MM.1S (cell line): ENCODE measurements at regions not wholly inside any gene's neighbourhood (a gene's known extent, or its start where the extent isn't known, plus 50 kb on each side); places are given as distances from the start of the nearest gene placed in this dataset.

Experiments
- EZH2 ChIP-seq: fragments of 300-600 bp; sonication (generic); optimal IDR thresholded peaks from 2 replicates; pipeline ENCODE3; 2017; ENCODE audit warnings: low read depth, mild to moderate bottlenecking, antibody characterized with exemption, low read length, mixed read lengths
- EZH2phosphoT487 ChIP-seq: fragments of 300-600 bp; sonication (generic); IDR thresholded peaks from 2 replicates; pipeline ENCODE4 v1.6.1; 2018; ENCODE audit warnings: antibody characterized with exemption, low read length
- TF ChIP-seq, protein P1 (sequence below): fragments of 300-600 bp; sonication (generic); IDR thresholded peaks from 2 replicates; pipeline ENCODE4 v1.5.1; 2016; ENCODE audit warnings: antibody characterized with exemption, low read length, mixed read lengths

DNA sequence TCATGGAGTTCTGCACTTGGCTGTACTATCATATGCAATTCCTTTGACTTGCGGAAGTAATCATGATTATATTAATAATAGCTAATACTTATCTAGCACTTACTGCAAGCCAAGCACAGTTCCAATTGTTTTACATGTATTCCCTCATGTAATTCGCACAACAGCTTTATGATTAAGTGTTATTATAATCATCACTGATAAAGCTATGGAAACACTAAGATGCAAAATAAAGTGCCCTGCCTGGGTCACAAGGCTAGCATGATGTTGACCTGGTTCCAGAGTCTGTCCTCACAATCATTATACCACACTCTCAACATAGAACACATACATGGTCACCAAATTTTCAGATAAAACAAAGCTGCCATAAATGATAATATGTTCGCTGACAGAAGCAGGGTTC lies 234.6 kb downstream of the FMR1NB start:
- TF ChIP-seq, protein P1, sequence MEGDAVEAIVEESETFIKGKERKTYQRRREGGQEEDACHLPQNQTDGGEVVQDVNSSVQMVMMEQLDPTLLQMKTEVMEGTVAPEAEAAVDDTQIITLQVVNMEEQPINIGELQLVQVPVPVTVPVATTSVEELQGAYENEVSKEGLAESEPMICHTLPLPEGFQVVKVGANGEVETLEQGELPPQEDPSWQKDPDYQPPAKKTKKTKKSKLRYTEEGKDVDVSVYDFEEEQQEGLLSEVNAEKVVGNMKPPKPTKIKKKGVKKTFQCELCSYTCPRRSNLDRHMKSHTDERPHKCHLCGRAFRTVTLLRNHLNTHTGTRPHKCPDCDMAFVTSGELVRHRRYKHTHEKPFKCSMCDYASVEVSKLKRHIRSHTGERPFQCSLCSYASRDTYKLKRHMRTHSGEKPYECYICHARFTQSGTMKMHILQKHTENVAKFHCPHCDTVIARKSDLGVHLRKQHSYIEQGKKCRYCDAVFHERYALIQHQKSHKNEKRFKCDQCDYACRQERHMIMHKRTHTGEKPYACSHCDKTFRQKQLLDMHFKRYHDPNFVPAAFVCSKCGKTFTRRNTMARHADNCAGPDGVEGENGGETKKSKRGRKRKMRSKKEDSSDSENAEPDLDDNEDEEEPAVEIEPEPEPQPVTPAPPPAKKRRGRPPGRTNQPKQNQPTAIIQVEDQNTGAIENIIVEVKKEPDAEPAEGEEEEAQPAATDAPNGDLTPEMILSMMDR, result no peak
- TF ChIP-seq EZH2phosphoT487 (no peak), EZH2 (no peak)
